GM23338 (cell line): ENCODE measurements at regions not wholly inside any gene's neighbourhood (a gene's known extent, or its start where the extent isn't known, plus 50 kb on each side); places are given as distances from the start of the nearest gene placed in this dataset.

ENCODE experiments used
- CREB1 ChIP-seq: fragments of 250-450 bp; sonication (Bioruptor Pico); IDR thresholded peaks from 2 replicates; pipeline ENCODE4 v1.5.0; 2020; ENCODE audit warnings: low read depth, mild to moderate bottlenecking, moderate library complexity
- CTCF ChIP-seq, 2 experiments: fragments of 200-600 bp in 1 of 2; sonication (generic) in 1 of 2; conservative IDR thresholded peaks; 2 replicates each; pipeline versions ENCODE4 v1.5.1 to v1.6.1; 2016 to 2017; ENCODE audit warnings: antibody characterized with exemption in 2 of 2, low read depth in 2 of 2, mild to moderate bottlenecking in 2 of 2, moderate library complexity in 1 of 2
- EZH2 ChIP-seq: fragments of 200-600 bp; sonication (generic); IDR thresholded peaks from one replicate; pipeline ENCODE4 v1.8.0; 2017; ENCODE audit warnings: antibody characterized with exemption, mild to moderate bottlenecking, low read depth; ENCODE audit not compliant: unreplicated experiment
- POLR2AphosphoS5 ChIP-seq: IDR thresholded peaks from 2 replicates; pipeline ENCODE4 v1.6.1; 2016; ENCODE audit warnings: antibody characterized with exemption, low read depth
- ZNF114 ChIP-seq: fragments of 250-450 bp; sonication (Bioruptor Pico); IDR thresholded peaks from 2 replicates; pipeline ENCODE4 v1.5.0; 2020; ENCODE audit warnings: mild to moderate bottlenecking, moderate library complexity
- ZNF462 ChIP-seq: fragments of 250-450 bp; sonication (Bioruptor Pico); IDR thresholded peaks from 2 replicates; pipeline ENCODE4 v1.5.0; 2020; ENCODE audit warnings: mild to moderate bottlenecking, moderate library complexity

DNA sequence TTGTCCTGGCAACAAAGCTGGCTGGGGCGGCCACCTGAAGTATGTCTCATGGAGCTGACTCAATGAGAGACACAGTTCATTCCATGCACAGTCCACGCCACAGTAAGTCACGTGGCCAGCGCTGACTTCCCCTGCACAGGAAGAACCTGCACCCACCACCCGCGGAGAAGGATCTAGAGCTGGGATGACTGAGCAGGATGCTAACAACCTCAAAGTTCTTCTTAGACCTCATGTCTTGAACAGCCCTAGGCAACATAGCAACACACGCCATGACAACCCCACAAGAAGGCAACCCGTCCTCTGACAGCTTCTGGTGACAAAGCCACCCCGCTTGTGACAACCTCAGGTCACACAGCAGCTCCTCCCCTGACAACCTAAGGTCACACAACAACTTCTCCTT, 76.9 kb upstream of the B3GAT1 start:
- TF ChIP-seq POLR2AphosphoS5 = no peak
- no peak for TF ChIP-seq CREB1 (CRISPR knock-in tag)
- TF ChIP-seq CTCF (conservative IDR thresholded peaks at IDR 0.05; ENCODE audit: low read depth in 2 of 2) = no peak
- no peak for TF ChIP-seq EZH2
- no peak for TF ChIP-seq ZNF462 (CRISPR knock-in tag)
- no peak for TF ChIP-seq ZNF114
